Ishikawa (cell line): ENCODE measurements at regions not wholly inside any gene's neighbourhood (a gene's known extent, or its start where the extent isn't known, plus 50 kb on each side); places are given as distances from the start of the nearest gene placed in this dataset.

Source experiments
- CEBPB ChIP-seq: IDR thresholded peaks from 2 replicates; pipeline ENCODE4 v1.6.1; 2012
- CREB1 ChIP-seq: IDR thresholded peaks from 2 replicates; pipeline ENCODE4 v1.6.1; 2012; ENCODE audit warnings: low read depth
- EGR1 ChIP-seq: IDR thresholded peaks from 2 replicates; pipeline ENCODE4 v1.6.1; 2012
- EP300 ChIP-seq: IDR thresholded peaks from 2 replicates; pipeline ENCODE4 v1.6.1; 2012; ENCODE audit warnings: borderline replicate concordance
- FOXM1 ChIP-seq: IDR thresholded peaks from 2 replicates; pipeline ENCODE4 v1.6.1; 2012; ENCODE audit warnings: low read depth, borderline replicate concordance
- MAX ChIP-seq: IDR thresholded peaks from 2 replicates; pipeline ENCODE4 v1.6.1; 2012
- NFIC ChIP-seq: IDR thresholded peaks from 2 replicates; pipeline ENCODE4 v1.6.1; 2012
- RAD21 ChIP-seq: IDR thresholded peaks from 2 replicates; pipeline ENCODE4 v1.6.1; 2012; ENCODE audit warnings: low read depth
- REST ChIP-seq: IDR thresholded peaks from 2 replicates; pipeline ENCODE4 v1.6.1; 2012; ENCODE audit warnings: low read depth, mild to moderate bottlenecking
- TAF1 ChIP-seq: IDR thresholded peaks from 2 replicates; pipeline ENCODE4 v1.6.1; 2012; ENCODE audit warnings: low read depth, mild to moderate bottlenecking
- TCF12 ChIP-seq: IDR thresholded peaks from 2 replicates; pipeline ENCODE4 v1.6.1; 2012; ENCODE audit warnings: low read depth
- TEAD4 ChIP-seq: IDR thresholded peaks from 2 replicates; pipeline ENCODE4 v1.6.1; 2012
- USF1 ChIP-seq: IDR thresholded peaks from 2 replicates; pipeline ENCODE4 v1.6.1; 2012
- YY1 ChIP-seq: IDR thresholded peaks from 2 replicates; pipeline ENCODE4 v1.6.1; 2012; ENCODE audit warnings: low read depth
- ZBTB7A ChIP-seq: IDR thresholded peaks from 2 replicates; pipeline ENCODE4 v1.6.1; 2012; ENCODE audit warnings: low read depth

GRCh38 chr3:68274286-68274685, 619.9 kb upstream of the SUCLG2 start:
- TF ChIP-seq EGR1 (no peak), USF1 (no peak), REST (no peak), TEAD4 (no peak), TCF12 (no peak), CREB1 (no peak), NFIC (no peak), MAX (no peak), RAD21 (no peak), ZBTB7A (no peak), YY1 (no peak), TAF1 (no peak), FOXM1 (no peak)

- TF ChIP-seq USF1, result no peak
- TF ChIP-seq NFIC, result no peak
These were observed 616.7 kb upstream of the SUCLG2 start for GRCh38 chr3:68271145-68271544.

GRCh38 chr3:68256635-68257223, 602.3 kb upstream of the SUCLG2 start:
- no peak for TF ChIP-seq YY1
- TF ChIP-seq REST, result no peak
- no peak for TF ChIP-seq FOXM1
- no peak for TF ChIP-seq EP300
- no peak for TF ChIP-seq TEAD4
- TF ChIP-seq RAD21, result no peak
- TF ChIP-seq TAF1, result no peak
- no peak for TF ChIP-seq CEBPB
- TF ChIP-seq EGR1, result no peak
- no peak for TF ChIP-seq ZBTB7A
- no peak for TF ChIP-seq TCF12

GRCh38 chr3:68249265-68249664, 594.9 kb upstream of the SUCLG2 start:
- TF ChIP-seq EGR1 (no peak), NFIC (no peak), CEBPB (no peak), ZBTB7A (no peak), USF1 (no peak), EP300 (no peak), RAD21 (no peak)

- TF ChIP-seq YY1, result no peak
- no peak for TF ChIP-seq EP300
- no peak for TF ChIP-seq MAX
- TF ChIP-seq TEAD4, result no peak
- no peak for TF ChIP-seq CEBPB
- no peak for TF ChIP-seq REST
- no peak for TF ChIP-seq ZBTB7A
- TF ChIP-seq TAF1, result no peak
- TF ChIP-seq CREB1, result no peak
- no peak for TF ChIP-seq USF1
These were observed 588.2 kb upstream of the SUCLG2 start for GRCh38 chr3:68242606-68243005.
